ENCODE measurements at regions not wholly inside any gene's neighbourhood (a gene's known extent, or its start where the extent isn't known, plus 50 kb on each side); places are given as distances from the start of the nearest gene placed in this dataset.

DNA sequence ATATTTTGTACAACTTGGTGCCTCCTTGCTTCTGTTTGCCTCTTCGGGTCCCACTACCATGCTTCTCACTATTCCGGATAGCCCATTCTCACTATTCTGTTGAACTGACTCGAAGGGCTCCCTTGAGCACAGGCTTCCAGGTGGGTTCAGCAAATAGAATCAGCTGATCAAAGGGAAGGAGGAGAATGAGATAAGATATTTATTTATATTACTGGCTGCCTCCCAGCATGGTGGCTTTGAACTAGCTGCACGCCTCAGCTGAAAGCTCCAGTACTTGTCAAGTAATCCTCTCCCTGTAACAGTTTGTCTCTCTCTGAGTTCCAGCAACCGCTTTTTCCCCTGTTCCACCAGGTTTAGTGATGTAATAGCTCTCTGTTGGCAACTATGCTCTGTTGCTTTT is 187.8 kb upstream of the HNRNPA3 start:
- TF ChIP-seq POLR2AphosphoS5 (IDR thresholded peaks at IDR 0.05; ENCODE audit: low read depth, low read length) (no peak), POLR2A (IDR thresholded peaks at IDR 0.05; ENCODE audit: low read depth, low read length) (no peak), POU2F2 (IDR thresholded peaks at IDR 0.05; ENCODE audit: low read depth, low read length) (no peak), TAF1 (IDR thresholded peaks at IDR 0.05; ENCODE audit: low read depth, low read length) (no peak), SPI1 (IDR thresholded peaks at IDR 0.05; ENCODE audit: low read depth, low read length) (no peak)

Data from GM12891 (cell line).